ENCODE measurements at regions not wholly inside any gene's neighbourhood (a gene's known extent, or its start where the extent isn't known, plus 50 kb on each side); places are given as distances from the start of the nearest gene placed in this dataset.
"Not testable (repeated sequence)": the region's sequence is repeated elsewhere in the genome, so short reads cannot be mapped to it uniquely, and the experiment has no call there.

GRCh38 chr6:11486959-11487358, 50.6 kb upstream of the TMEM170B start:
- no peak for DNase-seq

GRCh38 chr6:11486486-11486885, 51.1 kb upstream of the TMEM170B start:
- DNase-seq: no peak

- no peak for DNase-seq
Measured at GRCh38 chr6:11486051-11486450, 51.5 kb upstream of the TMEM170B start.

- no peak for DNase-seq
Measured at GRCh38 chr6:11485271-11485670, 52.3 kb upstream of the TMEM170B start.

- DNase-seq: no peak
Measured at GRCh38 chr6:11484441-11484840, 53.1 kb upstream of the TMEM170B start.

GRCh38 chr6:11482616-11483015, 54.9 kb upstream of the TMEM170B start:
- DNase-seq: no peak

- no peak for DNase-seq
Measured at GRCh38 chr6:11480541-11480940, 57.0 kb upstream of the TMEM170B start.

- DNase-seq: no peak
Measured at GRCh38 chr6:11479296-11479695, 58.3 kb upstream of the TMEM170B start.

GRCh38 chr6:11478586-11478985, 59.0 kb upstream of the TMEM170B start:
- no peak for DNase-seq

- DNase-seq: no peak
Measured at GRCh38 chr6:11475016-11475415, 62.5 kb upstream of the TMEM170B start.

- no peak for DNase-seq
Measured at GRCh38 chr6:11473008-11473740, 64.4 kb upstream of the TMEM170B start.

GRCh38 chr6:11471261-11471660, 66.3 kb upstream of the TMEM170B start:
- no peak for DNase-seq

- DNase-seq: no peak
Measured at GRCh38 chr6:11469684-11470083, 67.9 kb upstream of the TMEM170B start.

GRCh38 chr6:11468271-11468670, 69.3 kb upstream of the TMEM170B start:
- DNase-seq: not testable (repeated sequence)

GRCh38 chr6:11467364-11467763, 70.2 kb upstream of the TMEM170B start:
- no peak for DNase-seq

GRCh38 chr6:11463398-11463780, 74.2 kb upstream of the TMEM170B start:
- DNase-seq: no peak

GRCh38 chr6:11462742-11463397, 74.7 kb upstream of the TMEM170B start:
- no peak for DNase-seq

- DNase-seq: no peak
Measured at GRCh38 chr6:11460837-11461661, 76.5 kb upstream of the TMEM170B start.

GRCh38 chr6:11460001-11460668, 77.4 kb upstream of the TMEM170B start:
- no peak for DNase-seq

GRCh38 chr6:11459079-11459610, 78.4 kb upstream of the TMEM170B start:
- no peak for DNase-seq

GRCh38 chr6:11458509-11458908, 79.0 kb upstream of the TMEM170B start:
- DNase-seq: no peak

- not testable (repeated sequence) for DNase-seq
Measured at GRCh38 chr6:11457422-11457821, 80.1 kb upstream of the TMEM170B start.

- DNase-seq: not testable (repeated sequence)
Measured at GRCh38 chr6:11452106-11452505, 85.4 kb upstream of the TMEM170B start.
